HG03139 (cell line): ENCODE measurements at regions not wholly inside any gene's neighbourhood (a gene's known extent, or its start where the extent isn't known, plus 50 kb on each side); places are given as distances from the start of the nearest gene placed in this dataset.
"Not testable (repeated sequence)": the region's sequence is repeated elsewhere in the genome, so short reads cannot be mapped to it uniquely, and the experiment has no call there.

Experiments
- ATAC-seq: cut with Tn5 transposase; IDR thresholded peaks from one replicate; pipeline ENCODE4 v1.9.1; 2021; ENCODE audit not compliant: unreplicated experiment

- no peak for ATAC-seq
These were observed 89.0 kb upstream of the SERTAD2 start for GRCh38 chr2:64742678-64743077.

DNA sequence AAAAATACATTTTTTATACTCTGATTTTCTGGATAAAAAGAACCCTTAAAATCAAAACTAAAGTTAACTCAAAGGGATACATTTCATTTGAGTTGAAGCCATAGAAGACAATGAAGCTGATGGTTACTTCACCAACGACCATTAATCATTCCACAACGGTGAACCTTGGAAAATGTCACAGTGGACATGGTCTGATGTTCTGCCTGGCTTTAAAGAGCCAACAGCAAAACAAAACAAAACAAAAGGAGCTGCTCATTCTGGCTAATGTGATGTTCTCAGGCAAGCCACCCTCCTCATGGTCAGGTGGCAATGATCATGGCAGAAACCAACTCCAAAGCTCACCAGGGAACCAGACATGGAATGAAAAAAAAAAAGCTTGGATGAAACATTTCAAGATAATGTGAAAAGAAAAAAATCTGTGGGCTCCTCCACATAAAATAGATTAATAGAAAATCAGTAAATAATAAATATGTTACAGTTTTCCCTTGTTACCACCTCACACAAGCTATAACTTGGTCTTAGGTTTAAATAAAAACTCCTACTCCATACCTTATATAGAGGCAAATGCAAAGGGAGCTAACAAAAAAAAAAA is 90.1 kb upstream of the SERTAD2 start:
- ATAC-seq, result no peak

DNA sequence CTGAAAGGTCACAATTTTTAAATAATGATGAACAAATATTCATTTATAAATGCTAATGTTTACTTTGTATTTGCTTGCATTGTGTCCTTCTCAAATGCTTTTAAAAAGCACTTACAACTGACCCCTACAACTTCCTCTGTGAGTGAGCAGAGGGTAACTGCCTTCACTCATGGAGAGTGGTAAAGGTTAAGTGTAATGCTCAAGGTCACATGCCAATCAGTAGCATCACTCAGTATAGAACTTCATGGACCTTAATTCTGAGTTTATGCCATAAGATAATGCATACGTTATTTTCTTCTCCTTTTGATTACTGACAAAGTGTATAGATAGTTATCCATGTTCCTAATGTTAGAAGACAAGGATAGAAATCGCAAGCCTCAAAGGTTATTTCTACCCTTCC is 91.8 kb upstream of the SERTAD2 start:
- ATAC-seq, result no peak

GRCh38 chr2:64747690-64748091 is 94.0 kb upstream of the SERTAD2 start:
- ATAC-seq, result not testable (repeated sequence)

GRCh38 chr2:64748147-64748546 is 94.4 kb upstream of the SERTAD2 start:
- no peak for ATAC-seq

DNA sequence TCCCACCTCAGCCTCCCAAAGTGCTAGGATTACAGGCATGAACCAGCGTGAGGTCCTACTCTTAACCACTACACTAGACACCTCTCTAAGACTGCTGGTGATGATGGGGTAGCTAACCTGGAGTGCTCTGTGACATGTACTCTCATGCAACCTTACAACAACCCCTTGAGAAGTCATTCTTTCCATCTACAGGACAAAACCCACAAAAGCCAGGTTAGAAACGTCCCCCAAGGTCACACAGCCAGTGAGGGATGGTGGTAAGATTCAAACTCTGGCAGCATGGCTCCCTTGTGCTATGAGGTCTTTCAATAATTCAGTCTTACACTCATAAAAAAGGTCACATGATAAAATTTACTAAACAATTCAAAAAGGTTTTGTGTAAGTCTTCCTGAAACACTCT is 94.8 kb upstream of the SERTAD2 start:
- ATAC-seq, result no peak

- ATAC-seq, result no peak
These were observed 95.7 kb upstream of the SERTAD2 start for GRCh38 chr2:64749446-64749845.

GRCh38 chr2:64750001-64750816 is 96.5 kb upstream of the SERTAD2 start:
- ATAC-seq, result no peak

- ATAC-seq, result peak; percentile 84
These were observed 97.1 kb upstream of the SERTAD2 start for GRCh38 chr2:64750817-64751285.

GRCh38 chr2:64751286-64752260 is 97.9 kb upstream of the SERTAD2 start:
- ATAC-seq, result peak; percentile 77

GRCh38 chr2:64753399-64753798 is 99.7 kb upstream of the SERTAD2 start:
- ATAC-seq, result no peak

GRCh38 chr2:64754570-64754969 is 100.9 kb upstream of the SERTAD2 start:
- no peak for ATAC-seq

GRCh38 chr2:64757126-64757525 is 103.4 kb upstream of the SERTAD2 start:
- ATAC-seq, result no peak

DNA sequence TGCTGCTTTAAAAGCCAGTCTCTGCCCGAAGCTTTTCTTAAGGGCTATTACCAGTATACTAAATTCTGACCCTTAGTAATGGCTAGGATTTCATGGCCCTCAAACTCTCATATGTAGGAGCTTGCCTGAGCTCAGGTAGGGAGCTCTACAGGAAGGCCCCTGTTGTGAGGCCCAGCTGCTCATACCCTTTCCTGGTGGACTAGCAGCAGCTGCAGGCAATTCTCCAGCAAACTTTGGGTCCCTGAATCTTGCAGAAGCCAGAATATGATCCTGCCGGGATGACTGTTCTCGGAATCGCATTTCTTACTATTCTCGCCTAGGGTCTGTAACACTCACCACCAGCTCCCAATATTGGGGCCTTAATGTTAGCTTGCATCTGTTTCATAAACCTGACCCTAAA is 106.4 kb upstream of the SERTAD2 start:
- no peak for ATAC-seq

DNA sequence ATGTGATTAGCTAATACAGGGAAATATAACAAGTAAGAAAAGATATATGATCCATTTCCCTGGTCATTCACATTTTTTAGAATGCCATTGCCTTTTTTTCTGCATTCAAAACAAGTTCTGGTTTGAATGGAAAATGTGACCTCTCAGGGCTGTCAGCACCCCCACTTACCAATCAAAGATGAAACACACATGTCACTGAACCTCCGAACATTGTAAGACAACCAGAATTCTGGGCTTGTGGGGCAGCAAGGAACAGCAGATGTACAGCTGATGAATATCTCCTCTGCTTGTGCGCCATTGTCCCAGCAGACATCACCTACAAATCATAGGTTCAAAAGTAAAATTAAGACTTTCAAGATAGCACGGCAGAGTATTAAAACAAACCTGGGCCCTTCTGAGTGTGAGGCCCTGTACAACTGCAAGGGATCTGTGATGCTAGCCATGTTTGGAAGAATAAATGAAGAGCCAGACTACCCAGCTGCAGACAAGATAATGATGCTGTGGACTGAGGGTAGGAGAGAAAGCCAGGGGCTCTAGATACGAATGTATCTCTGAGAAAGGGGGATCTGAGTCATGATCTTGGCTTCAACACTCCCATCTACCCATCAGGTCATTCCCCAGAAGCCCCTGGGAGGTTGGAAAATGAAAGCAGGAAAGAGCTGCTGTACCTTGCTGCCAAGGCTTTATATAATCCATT is 108.7 kb upstream of the SERTAD2 start:
- no peak for ATAC-seq

DNA sequence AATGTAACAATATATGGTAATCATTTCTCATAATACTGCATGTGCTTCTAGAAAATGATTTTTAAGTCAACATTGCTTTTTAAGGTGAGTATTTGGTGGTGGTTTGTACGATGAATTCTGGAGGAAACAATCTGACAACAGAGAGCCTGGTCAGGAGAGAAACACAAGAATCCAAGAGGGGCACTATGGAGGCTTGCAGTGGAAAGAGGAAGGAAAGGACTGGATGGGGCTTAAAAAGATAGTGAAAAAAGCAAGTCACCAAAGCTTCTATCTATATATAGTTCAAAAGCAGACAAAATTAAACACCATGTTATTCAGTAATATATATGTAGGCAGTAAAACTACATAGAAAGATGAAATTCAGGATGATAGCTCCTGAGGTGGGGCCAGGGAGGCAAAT is 109.4 kb upstream of the SERTAD2 start:
- no peak for ATAC-seq

DNA sequence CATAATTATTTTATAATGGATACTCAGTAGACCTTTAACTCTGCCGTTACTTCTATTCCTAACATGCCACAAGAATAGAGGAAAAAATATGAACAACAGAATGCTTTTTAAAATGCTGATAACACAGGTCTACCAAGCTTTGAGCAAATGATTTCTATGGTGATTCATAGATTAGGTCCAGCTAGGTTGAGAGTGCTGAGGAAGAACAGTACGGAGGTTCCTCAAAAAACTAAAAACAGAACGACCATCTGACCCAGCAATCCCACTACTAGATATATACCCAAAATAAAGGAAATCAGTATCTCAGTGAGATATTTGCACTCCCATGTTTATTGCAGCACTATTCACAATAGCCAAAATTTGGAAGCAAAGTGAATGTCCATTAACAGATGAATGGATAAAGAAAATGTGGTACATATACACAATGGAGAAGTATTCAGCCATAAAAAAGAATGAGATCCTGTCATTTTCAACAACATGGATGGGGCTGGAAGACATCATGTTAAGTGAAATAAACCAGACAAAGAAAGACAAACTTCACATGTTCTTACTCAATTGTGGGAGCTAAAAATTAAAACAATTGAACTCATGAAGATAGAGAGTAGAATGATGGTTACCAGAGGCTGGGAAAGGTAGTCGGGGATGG is 111.6 kb upstream of the SERTAD2 start:
- no peak for ATAC-seq

DNA sequence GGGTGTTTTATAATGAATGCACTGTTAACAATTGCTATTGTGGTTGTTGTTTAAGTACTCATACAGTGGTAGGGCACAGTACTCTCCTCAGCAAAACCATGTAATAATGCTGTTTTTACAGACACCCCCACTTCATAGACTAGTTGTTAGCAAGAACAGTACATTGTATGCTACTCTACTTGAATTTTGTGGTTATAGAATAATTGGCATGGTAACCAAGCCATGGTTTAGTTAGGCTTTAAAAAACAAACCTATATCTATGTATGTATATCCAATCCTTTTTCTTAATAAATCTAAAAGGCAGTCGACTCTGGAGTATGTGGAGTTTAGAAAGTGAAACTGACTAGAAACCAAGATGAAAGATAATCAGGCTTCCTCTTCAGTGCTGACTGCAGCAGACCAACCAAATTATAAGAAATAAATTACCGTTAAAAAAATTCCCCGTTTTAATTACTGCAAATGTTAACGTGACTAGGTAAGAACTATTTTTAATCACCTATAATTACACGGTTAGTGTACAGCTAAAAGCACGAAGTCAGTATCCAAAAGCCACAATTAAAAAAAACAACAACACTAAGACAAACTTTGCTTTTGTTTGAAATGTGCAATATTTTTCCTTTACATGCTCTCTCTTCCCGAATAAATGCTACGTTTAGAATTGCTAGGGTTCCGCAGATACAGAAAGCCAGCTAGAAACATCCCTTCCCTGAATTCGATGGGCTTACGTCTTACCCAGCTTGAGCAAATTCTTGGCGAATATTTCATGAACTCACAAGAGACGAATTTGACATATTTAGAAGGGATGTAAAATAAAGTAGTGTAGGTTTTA is 113.3 kb upstream of the SERTAD2 start:
- no peak for ATAC-seq

DNA sequence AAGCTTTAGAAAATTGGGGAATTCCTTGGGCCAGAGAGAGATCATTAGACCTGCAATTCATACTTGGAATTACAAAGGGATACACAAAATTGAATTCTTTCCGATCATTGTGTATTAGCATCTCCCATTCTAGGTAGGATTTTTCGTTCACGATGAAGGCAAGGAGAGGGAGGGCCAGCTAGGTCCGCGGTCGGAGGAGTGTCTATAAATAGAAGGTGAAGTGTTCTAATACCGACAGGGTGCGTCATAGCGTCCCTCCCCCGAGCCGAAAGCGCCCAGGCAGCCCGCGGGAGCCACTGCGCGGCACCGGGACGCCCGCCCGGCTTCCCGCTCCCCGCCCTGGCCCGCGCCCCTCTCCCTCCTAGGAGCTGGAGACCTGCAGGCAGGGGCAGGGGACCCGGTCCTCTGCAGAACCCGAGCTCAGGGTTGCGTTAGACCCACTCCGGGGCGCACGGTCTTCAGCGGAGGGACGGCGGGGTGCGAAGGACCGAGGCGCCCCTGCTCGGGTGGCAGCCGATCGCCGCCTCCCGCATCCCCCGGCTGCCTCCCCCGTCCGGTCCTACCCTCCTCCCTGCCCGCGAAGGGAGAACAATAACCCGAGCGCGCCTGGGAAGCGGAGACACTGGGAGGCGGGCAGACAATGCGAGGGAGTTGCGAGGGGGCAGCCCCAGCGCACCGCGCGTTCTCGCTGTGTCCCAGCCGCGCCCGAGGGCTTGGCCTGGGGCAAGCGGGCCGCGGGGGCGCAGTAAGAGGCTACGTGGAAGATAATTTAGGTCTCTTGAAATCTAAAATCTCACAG is 114.2 kb upstream of the SERTAD2 start:
- ATAC-seq, result peak; percentile 72
